ENCODE measurements at regions not wholly inside any gene's neighbourhood (a gene's known extent, or its start where the extent isn't known, plus 50 kb on each side); places are given as distances from the start of the nearest gene placed in this dataset.

DNA sequence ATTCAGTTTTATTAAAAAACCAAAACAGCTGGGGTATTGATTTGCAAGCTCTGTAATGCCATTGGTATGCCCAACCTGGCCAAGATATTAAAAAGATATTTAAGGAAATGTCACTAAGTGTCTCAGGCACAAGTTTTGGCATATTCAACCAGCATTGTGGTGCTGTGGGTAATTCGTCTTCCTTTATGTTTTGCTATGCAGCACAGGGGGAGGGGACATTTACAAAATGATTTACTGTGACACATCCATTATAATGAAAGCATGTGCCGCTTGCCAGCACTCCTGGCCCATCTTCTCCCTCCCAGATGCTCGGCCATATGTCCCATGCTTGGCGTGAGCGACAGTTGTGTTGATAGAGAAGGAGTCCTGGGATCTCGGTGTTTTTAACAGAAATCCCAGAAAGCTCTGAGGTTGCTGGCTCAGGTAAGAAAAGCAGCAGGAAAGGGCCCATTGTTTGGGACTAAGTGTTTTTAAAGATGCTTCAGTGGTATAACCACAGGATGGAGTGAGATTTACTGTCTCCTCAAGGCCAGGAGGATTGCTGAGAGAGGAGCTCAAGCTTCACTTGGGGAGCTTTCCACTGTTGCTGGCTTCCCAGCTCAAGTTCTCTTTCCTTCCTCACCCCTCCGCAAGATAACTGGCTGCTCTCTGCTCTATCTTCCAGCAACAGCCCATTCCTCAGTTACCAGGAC is 158.2 kb upstream of the TSC22D2 start:
- Histone ChIP-seq H3K9me3 (ENCODE audit: insufficient read depth, low read length) (no peaks in the 10 kb centered on the region), H3K9ac (ENCODE audit: low read length) (no peak overlapping the region), H3K9me2 (replicated peaks; ENCODE audit: insufficient read depth, low read length) (no peaks in the 10 kb centered on the region), H3K27ac (ENCODE audit: low read depth, low read length) (no peak overlapping the region), H3K4me2 (ENCODE audit: low read depth, low read length, poor library complexity, severe bottlenecking) (no peak overlapping the region), H3K27me3 (ENCODE audit: low read length) (0 out of 2 replicates have a peak, but pooled peaks cover 2% of the 10 kb centered on the region), H3K79me2 (ENCODE audit: insufficient read depth, low read length) (no peaks in the 10 kb centered on the region), H3F3A (ENCODE audit: insufficient read depth) (no peaks in the 10 kb centered on the region), H4K20me1 (ENCODE audit: low read depth, low read length) (no peaks in the 10 kb centered on the region), H2AFZ (ENCODE audit: low read depth, low read length, severe bottlenecking) (no peak overlapping the region), H3K36me3 (ENCODE audit: low read length) (no peaks in the 10 kb centered on the region), H3K4me3 (ENCODE audit: insufficient read depth, low read length, poor library complexity, severe bottlenecking) (no peak overlapping the region)
- TF ChIP-seq EZH2phosphoT487 (conservative IDR thresholded peaks at IDR 0.05; ENCODE audit: low read length) = no peak
- no peak for TF ChIP-seq CTCF (IDR thresholded peaks at IDR 0.05; ENCODE audit: insufficient read depth, low read length, poor library complexity, severe bottlenecking)

GRCh38 chr3:150248888-150249681 is 159.0 kb upstream of the TSC22D2 start:
- H3K9me3 ChIP-seq (ENCODE audit: insufficient read depth, low read length) = no peaks in the 10 kb centered on the region
- no peak overlapping the region for H2AFZ ChIP-seq (ENCODE audit: low read depth, low read length, severe bottlenecking)
- H3K27me3 ChIP-seq (ENCODE audit: low read length) = 0 out of 2 replicates have a peak, but pooled peaks cover 2% of the 10 kb centered on the region
- H3K79me2 ChIP-seq (ENCODE audit: insufficient read depth, low read length) = no peaks in the 10 kb centered on the region
- TF ChIP-seq EZH2phosphoT487 (conservative IDR thresholded peaks at IDR 0.05; ENCODE audit: low read length) = no peak
- no peak for TF ChIP-seq CTCF (IDR thresholded peaks at IDR 0.05; ENCODE audit: insufficient read depth, low read length, poor library complexity, severe bottlenecking)
- H4K20me1 ChIP-seq (ENCODE audit: low read depth, low read length) = no peaks in the 10 kb centered on the region
- H3K9me2 ChIP-seq (replicated peaks; ENCODE audit: insufficient read depth, low read length) = no peaks in the 10 kb centered on the region
- no peak overlapping the region for H3K4me3 ChIP-seq (ENCODE audit: insufficient read depth, low read length, poor library complexity, severe bottlenecking)
- H3K9ac ChIP-seq (ENCODE audit: low read length) = no peak overlapping the region
- no peak overlapping the region for H3K4me2 ChIP-seq (ENCODE audit: low read depth, low read length, poor library complexity, severe bottlenecking)
- no peaks in the 10 kb centered on the region for H3K36me3 ChIP-seq (ENCODE audit: low read length)
- no peaks in the 10 kb centered on the region for H3F3A ChIP-seq (ENCODE audit: insufficient read depth)
- no peak overlapping the region for H3K27ac ChIP-seq (ENCODE audit: low read depth, low read length)

DNA sequence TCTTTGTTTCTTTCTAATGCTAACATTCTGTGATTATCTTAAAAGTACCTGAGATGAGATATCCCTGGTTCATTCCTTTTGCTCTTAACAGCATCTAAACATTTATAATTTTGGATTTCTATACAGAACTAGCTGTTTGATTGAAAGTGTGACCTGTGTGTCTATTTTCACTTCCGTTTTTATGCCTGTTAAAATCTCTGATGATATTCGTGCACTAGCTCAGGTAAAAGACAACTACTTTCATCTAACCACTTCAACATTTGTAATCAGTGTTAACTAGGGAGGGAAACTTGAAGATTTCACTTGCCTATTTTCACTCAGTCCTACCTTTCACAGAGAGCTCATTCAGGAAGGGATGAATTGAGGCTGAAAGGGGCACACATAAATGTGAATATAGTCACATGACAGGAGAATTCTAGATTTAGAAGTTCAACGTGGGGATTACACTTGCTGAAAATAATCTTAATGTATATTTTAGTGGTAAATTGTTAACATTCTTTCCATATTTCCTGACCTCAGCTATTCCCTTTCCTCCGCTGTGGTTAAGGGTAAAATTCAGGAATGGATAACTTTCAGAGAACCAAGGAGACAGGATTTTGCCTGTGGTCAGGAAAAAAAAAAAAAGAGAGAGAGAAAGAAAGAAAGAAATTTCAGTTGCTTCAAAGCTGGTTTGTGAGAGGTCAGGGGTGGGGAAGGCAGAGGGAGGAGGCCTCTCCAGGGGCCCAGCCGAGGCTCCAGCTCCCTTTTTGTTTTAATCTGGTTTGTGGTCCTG is 159.8 kb upstream of the TSC22D2 start:
- H3K36me3 ChIP-seq (ENCODE audit: low read length) = no peaks in the 10 kb centered on the region
- no peak overlapping the region for H2AFZ ChIP-seq (ENCODE audit: low read depth, low read length, severe bottlenecking)
- H3K79me2 ChIP-seq (ENCODE audit: insufficient read depth, low read length) = no peaks in the 10 kb centered on the region
- no peak overlapping the region for H3K4me3 ChIP-seq (ENCODE audit: insufficient read depth, low read length, poor library complexity, severe bottlenecking)
- no peak overlapping the region for H3K27ac ChIP-seq (ENCODE audit: low read depth, low read length)
- no peak overlapping the region for H3K4me2 ChIP-seq (ENCODE audit: low read depth, low read length, poor library complexity, severe bottlenecking)
- no peaks in the 10 kb centered on the region for H3F3A ChIP-seq (ENCODE audit: insufficient read depth)
- H3K27me3 ChIP-seq (ENCODE audit: low read length) = 0 out of 2 replicates have a peak, but pooled peaks cover 2% of the 10 kb centered on the region
- H3K9ac ChIP-seq (ENCODE audit: low read length) = no peak overlapping the region
- H4K20me1 ChIP-seq (ENCODE audit: low read depth, low read length) = no peaks in the 10 kb centered on the region
- H3K9me3 ChIP-seq (ENCODE audit: insufficient read depth, low read length) = no peaks in the 10 kb centered on the region
- TF ChIP-seq CTCF (IDR thresholded peaks at IDR 0.05; ENCODE audit: insufficient read depth, low read length, poor library complexity, severe bottlenecking) = no peak
- H3K9me2 ChIP-seq (replicated peaks; ENCODE audit: insufficient read depth, low read length) = no peaks in the 10 kb centered on the region
